ENCODE measurements at regions not wholly inside any gene's neighbourhood (a gene's known extent, or its start where the extent isn't known, plus 50 kb on each side); places are given as distances from the start of the nearest gene placed in this dataset.

DNA sequence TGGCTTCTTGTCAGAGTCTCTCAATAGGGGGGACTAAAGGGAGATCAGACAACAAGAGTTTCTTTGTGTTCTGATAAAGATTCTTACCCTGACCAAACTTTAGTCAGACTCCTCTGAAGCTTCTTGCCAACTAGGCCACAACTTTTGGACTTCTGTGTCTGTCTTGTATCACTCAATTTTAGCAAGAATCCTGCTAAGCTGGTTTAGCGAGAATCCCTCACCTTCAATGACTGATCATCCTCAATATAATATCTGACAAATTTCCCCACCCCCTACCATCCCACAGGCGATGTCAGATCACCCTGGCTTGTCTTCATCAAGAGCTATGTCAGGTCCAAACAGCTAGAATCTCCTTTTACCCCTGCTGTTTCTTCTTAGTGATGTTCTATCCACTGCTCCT, 215.2 kb downstream of the RASSF9 start:
- no peak overlapping the region for H2BK5ac ChIP-seq (ENCODE audit: low read depth, low read length)
- no peak overlapping the region for H3K9ac ChIP-seq (replicated peaks in 1 of 4; ENCODE audit: extremely low read depth in 1 of 4, low read depth in 3 of 4, low read length in 3 of 4)
- ChIA-PET POLR2A (ENCODE audit: partially characterized antibody) (no interaction called here), CTCF (ENCODE audit: partially characterized antibody) (interaction anchor here (0.8 to 2.6 kb wide), 3 partner anchors 142 to 309 kb away, joined by 3 to 6 read pairs (median 3); no protein-coding TSS in a partner anchor)
- 0 out of 2 replicates have a peak overlapping the region, but pooled peaks have one; percentile 25 for H2AFZ ChIP-seq (ENCODE audit: low read length)
- FAIRE-seq (no peak), DNase-seq (ENCODE audit: low read depth in 1 of 2, low spot score in 2 of 2) (no peak)
- H3K4ac ChIP-seq (replicated peaks; ENCODE audit: insufficient read length, low read depth, low read length), result no peak overlapping the region
- no peaks in the 10 kb centered on the region for H3K79me1 ChIP-seq (ENCODE audit: low read depth, low read length)
- no peak overlapping the region for H2BK15ac ChIP-seq (ENCODE audit: low read length)
- H3K4me2 ChIP-seq (ENCODE audit: insufficient read depth in 1 of 2, low read depth in 2 of 2, low read length in 2 of 2), result no peak overlapping the region
- no peak overlapping the region for H3K4me3 ChIP-seq (ENCODE audit: extremely low read depth in 1 of 4, insufficient read depth in 2 of 4, low read depth in 3 of 4, low read length in 4 of 4)
- no peak overlapping the region for H3K56ac ChIP-seq (replicated peaks; ENCODE audit: insufficient read length, low read depth, low read length)
- no peak overlapping the region for H3K18ac ChIP-seq (ENCODE audit: extremely low read depth, low read length)
- H3K36me3 ChIP-seq (ENCODE audit: control insufficient read depth in 2 of 4, insufficient read depth in 4 of 4, low read length in 3 of 4), result no peaks in the 10 kb centered on the region
- no peaks in the 10 kb centered on the region for H3K79me2 ChIP-seq (ENCODE audit: control insufficient read depth in 1 of 2, insufficient read depth in 2 of 2, low read length in 2 of 2)
- H3K27ac ChIP-seq (ENCODE audit: low read depth, low read length), result no peak overlapping the region
- H2BK12ac ChIP-seq (ENCODE audit: low read depth, low read length), result no peak overlapping the region
- 92% methylated on average over 2 of the region's 2 CpGs; no CpG with 5 or more reads in 1 of the 2 experiments for WGBS, 2 experiments (ENCODE audit: extremely low coverage in 1 of 2, insufficient coverage in 1 of 2, insufficient read length in 1 of 2, insufficient replicate concordance in 2 of 2, low coverage in 1 of 2, low lambda C conversion rate in 2 of 2, missing lambda C conversion rate in 1 of 2)
- H2BK20ac ChIP-seq (ENCODE audit: low read length), result no peak overlapping the region
- H4K20me1 ChIP-seq (replicated peaks in 1 of 2; ENCODE audit: control insufficient read depth in 1 of 2, insufficient read depth in 2 of 2, low read length in 2 of 2), result no peaks in the 10 kb centered on the region
- no peaks in the 10 kb centered on the region for H3K23me2 ChIP-seq (ENCODE audit: low read depth, low read length)
- no peaks in the 10 kb centered on the region for H3K9me3 ChIP-seq (ENCODE audit: insufficient read depth in 2 of 2, low read depth in 1 of 2, low read length in 1 of 2)
- no peak overlapping the region for H4K8ac ChIP-seq (ENCODE audit: extremely low read depth, insufficient read depth, low read length)
- no peak overlapping the region for H2AK5ac ChIP-seq (ENCODE audit: low read depth, low read length)
- H3K14ac ChIP-seq (ENCODE audit: insufficient read length), result no peak overlapping the region
- no peak for TF ChIP-seq POU5F1 (IDR thresholded peaks at IDR 0.05; ENCODE audit: low read depth, low read length)
- no peak for TF ChIP-seq TCF12 (IDR thresholded peaks at IDR 0.05; ENCODE audit: low read depth, low read length)
- TF ChIP-seq SRF (IDR thresholded peaks at IDR 0.05; ENCODE audit: low read depth, low read length), result no peak
- no peak for TF ChIP-seq EP300 (IDR thresholded peaks at IDR 0.05; ENCODE audit: borderline replicate concordance in 1 of 2, low read depth in 2 of 2, low read length in 2 of 2)
- TF ChIP-seq SP1 (IDR thresholded peaks at IDR 0.05; ENCODE audit: low read depth, low read length), result no peak
- no peak for TF ChIP-seq SIX5 (IDR thresholded peaks at IDR 0.05; ENCODE audit: low read depth, low read length)
- TF ChIP-seq, protein P1, sequence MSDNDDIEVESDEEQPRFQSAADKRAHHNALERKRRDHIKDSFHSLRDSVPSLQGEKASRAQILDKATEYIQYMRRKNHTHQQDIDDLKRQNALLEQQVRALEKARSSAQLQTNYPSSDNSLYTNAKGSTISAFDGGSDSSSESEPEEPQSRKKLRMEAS (IDR thresholded peaks at IDR 0.05), result no peak
- no peak for TF ChIP-seq CREB1 (IDR thresholded peaks at IDR 0.05)
- H4K91ac ChIP-seq (replicated peaks; ENCODE audit: insufficient read length, low read length), result no peak overlapping the region
- H3K27me3 ChIP-seq (replicated peaks in 1 of 4; ENCODE audit: control insufficient read depth in 3 of 4, extremely low read depth in 1 of 4, insufficient read depth in 3 of 4, low read length in 3 of 4), result no peaks in the 10 kb centered on the region
- no peaks in the 10 kb centered on the region for H3K4me1 ChIP-seq (replicated peaks in 1 of 4; ENCODE audit: control insufficient read depth in 3 of 4, insufficient read depth in 4 of 4, low read length in 3 of 4)
- H2BK120ac ChIP-seq (replicated peaks; ENCODE audit: low read depth, low read length), result no peak overlapping the region
- no peak overlapping the region for H3K23ac ChIP-seq (ENCODE audit: insufficient read length)
- no peak overlapping the region for H4K5ac ChIP-seq (ENCODE audit: insufficient read length, low read depth, low read length)
